OCI-LY7 (cell line): ENCODE measurements at regions not wholly inside any gene's neighbourhood (a gene's known extent, or its start where the extent isn't known, plus 50 kb on each side); places are given as distances from the start of the nearest gene placed in this dataset.
"Not testable (repeated sequence)": the region's sequence is repeated elsewhere in the genome, so short reads cannot be mapped to it uniquely, and the experiment has no call there.

Source experiments
- BruUV-seq: library from RNA; stranded (reverse); fragments of 400-500 nt; replicated peaks from 2 replicates; lab custom pipeline; 2021; lab: Mats Ljungman, UMichigan
- CTCF ChIA-PET: fragments of 300-600 bp; sonication (Branson Sonifier 250); formaldehyde crosslinking; loops from one replicate; lab custom pipeline; 2022; ENCODE audit warnings: antibody characterized with exemption; ENCODE audit not compliant: unreplicated experiment; lab: Charles Lee
- POLR2A ChIA-PET: fragments of 300-600 bp; sonication (Branson Sonifier 250); formaldehyde crosslinking; loops from one replicate; lab custom pipeline; 2022; ENCODE audit warnings: antibody characterized with exemption; lab: Charles Lee
- DNase-seq: peaks from one replicate; pipeline ENCODE4 v3.0.0-alpha.2; 2015; ENCODE audit warnings: low spot score
- H2AFZ ChIP-seq: fragments of 200-600 bp; sonication (generic), shearing (Covaris generic); 2 replicates; pipeline ENCODE4 v1.6.1; 2014; ENCODE audit warnings: mild to moderate bottlenecking, antibody characterized with exemption, low read length, moderate library complexity
- H3K27ac ChIP-seq: fragments of 200-600 bp; sonication (generic); 2 replicates; pipeline ENCODE4 v1.5.1; 2014; ENCODE audit warnings: mixed run types, low read depth, mild to moderate bottlenecking, moderate library complexity, low read length, inconsistent platforms; ENCODE audit not compliant: poor library complexity, severe bottlenecking
- H3K36me3 ChIP-seq: fragments of 200-600 bp; sonication (generic); 2 replicates; pipeline ENCODE4 v1.6.1; 2014; ENCODE audit warnings: mild to moderate bottlenecking, antibody characterized with exemption, low read length, moderate library complexity, mixed read lengths; ENCODE audit not compliant: insufficient read depth
- H3K4me1 ChIP-seq: fragments of 200-600 bp; sonication (generic); 2 replicates; pipeline ENCODE4 v1.5.1; 2014; ENCODE audit warnings: mild to moderate bottlenecking, low read length; ENCODE audit not compliant: insufficient read depth, poor library complexity, severe bottlenecking
- H3K4me2 ChIP-seq: fragments of 200-600 bp; sonication (generic); 2 replicates; pipeline ENCODE4 v1.6.1; 2014; ENCODE audit warnings: mild to moderate bottlenecking, low read length
- H3K4me3 ChIP-seq: fragments of 200-600 bp; sonication (generic); 2 replicates; pipeline ENCODE4 v1.5.1; 2014; ENCODE audit warnings: mild to moderate bottlenecking, low read depth, low read length; ENCODE audit not compliant: poor library complexity, severe bottlenecking
- H3K79me2 ChIP-seq: fragments of 200-600 bp; sonication (generic); 2 replicates; pipeline ENCODE4 v1.6.1; 2016; ENCODE audit warnings: low read depth, mild to moderate bottlenecking, low read length, moderate library complexity, mixed read lengths; ENCODE audit not compliant: insufficient read depth
- H3K9me2 ChIP-seq: fragments of 200-600 bp; sonication (generic); 2 replicates; pipeline ENCODE4 v1.6.1; 2016; ENCODE audit warnings: mild to moderate bottlenecking, low read length, mixed read lengths; ENCODE audit not compliant: insufficient read depth
- H3K9me3 ChIP-seq: fragments of 200-600 bp; sonication (generic); 2 replicates; pipeline ENCODE4 v1.6.1; 2014; ENCODE audit warnings: mild to moderate bottlenecking, mixed run types, low read length, mixed read lengths
- H4K20me1 ChIP-seq: fragments of 200-600 bp; sonication (generic); 2 replicates; pipeline ENCODE4 v1.6.1; 2014; ENCODE audit warnings: mild to moderate bottlenecking, antibody characterized with exemption, low read length, moderate library complexity, mixed read lengths; ENCODE audit not compliant: insufficient read depth
- CTCF ChIP-seq: fragments of 200-600 bp; sonication (generic); conservative IDR thresholded peaks from 2 replicates; pipeline ENCODE4 v1.5.1; 2014; ENCODE audit warnings: mild to moderate bottlenecking, antibody characterized with exemption, low read length, moderate library complexity, mixed read lengths
- EZH2phosphoT487 ChIP-seq: fragments of 200-600 bp; sonication (generic); IDR thresholded peaks from 2 replicates; pipeline ENCODE4 v1.6.1; 2018; ENCODE audit warnings: low read depth, borderline replicate concordance, mild to moderate bottlenecking, mixed run types, antibody characterized with exemption, low read length, moderate library complexity, mixed read lengths
- intact Hi-C: fragments of 100-400 bp; cut with micrococcal nuclease; formaldehyde crosslinking; loops from one replicate; pipeline ENCODE4 v1.10.0; 2022; ENCODE audit not compliant: unreplicated experiment

GRCh38 chr14:25303934-25304333, 254.0 kb upstream of the STXBP6 start:
- DNase-seq = no peak
- H3K27ac ChIP-seq = no peak overlapping the region
- H3K4me1 ChIP-seq = no peaks in the 10 kb centered on the region
- H3K9me3 ChIP-seq = no peaks in the 10 kb centered on the region
- H3K4me2 ChIP-seq = no peak overlapping the region
- no peaks in the 10 kb centered on the region for H3K36me3 ChIP-seq
- ChIA-PET POLR2A (no interaction called here), CTCF (no interaction called here)
- intact Hi-C loops = no loop called here
- TF ChIP-seq EZH2phosphoT487 (no peak), CTCF (no peak)
- BruUV-seq = no TSS peak
- H3K79me2 ChIP-seq = no peaks in the 10 kb centered on the region
- no peaks in the 10 kb centered on the region for H3K9me2 ChIP-seq
- no peak overlapping the region for H3K4me3 ChIP-seq
- H4K20me1 ChIP-seq = no peaks in the 10 kb centered on the region
- H2AFZ ChIP-seq = no peak overlapping the region

DNA sequence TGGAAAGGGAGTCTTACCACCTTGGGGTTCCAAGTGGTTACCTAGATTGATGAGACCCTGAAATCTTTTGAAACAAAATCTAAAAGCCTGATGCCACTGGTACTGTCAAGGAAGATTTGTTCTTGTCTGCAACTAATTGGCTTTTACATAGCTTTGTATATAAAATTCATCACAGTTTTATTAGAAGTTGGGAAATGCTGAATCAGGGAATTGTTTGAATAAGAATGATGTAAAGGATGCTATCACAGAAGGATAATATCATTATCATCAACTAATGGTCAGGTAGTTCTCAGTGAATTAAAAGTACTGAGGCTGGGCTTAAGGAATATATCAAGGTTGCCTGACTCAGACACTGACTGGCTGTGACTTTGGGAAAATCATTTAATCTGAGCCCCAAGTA, 248.3 kb upstream of the STXBP6 start:
- H3K4me3 ChIP-seq = no peak overlapping the region
- H3K9me2 ChIP-seq = no peaks in the 10 kb centered on the region
- intact Hi-C loops = no loop called here
- POLR2A ChIA-PET = no interaction called here
- CTCF ChIA-PET = no interaction called here
- no peaks in the 10 kb centered on the region for H3K4me1 ChIP-seq
- H3K79me2 ChIP-seq = no peaks in the 10 kb centered on the region
- no peak overlapping the region for H3K4me2 ChIP-seq
- H3K36me3 ChIP-seq = no peaks in the 10 kb centered on the region
- BruUV-seq = no TSS peak
- no peaks in the 10 kb centered on the region for H3K9me3 ChIP-seq
- no peak overlapping the region for H2AFZ ChIP-seq
- no peak for TF ChIP-seq CTCF
- no peaks in the 10 kb centered on the region for H4K20me1 ChIP-seq
- no peak overlapping the region for H3K27ac ChIP-seq
- no peak for DNase-seq

GRCh38 chr14:25290154-25290553, 240.2 kb upstream of the STXBP6 start:
- not testable (repeated sequence) for BruUV-seq

More at GRCh38 chr14:25290154-25290553, 240.2 kb upstream of the STXBP6 start:
- CTCF ChIA-PET, H3K27ac ChIP-seq, H3K9me2 ChIP-seq, DNase-seq, H3K4me1 ChIP-seq, H4K20me1 ChIP-seq, H3K79me2 ChIP-seq, H3K4me2 ChIP-seq, H3K4me3 ChIP-seq, H3K9me3 ChIP-seq, H3K36me3 ChIP-seq, POLR2A ChIA-PET, intact Hi-C loops, H2AFZ ChIP-seq: not testable (repeated sequence)
